Upper lobe of left lung (tissue), 4 donors: ENCODE measurements at regions not wholly inside any gene's neighbourhood (a gene's known extent, or its start where the extent isn't known, plus 50 kb on each side); places are given as distances from the start of the nearest gene placed in this dataset.

Experiments
- EP300 ChIP-seq, 4 donors: sonication (generic); formaldehyde crosslinking; IDR thresholded peaks; one replicate each; pipeline ENCODE4 v1.5.1; 2017; ENCODE audit warnings: antibody characterized with exemption in 4 of 4, control low read depth in 2 of 4
- POLR2A ChIP-seq, 4 donors: fragments of 450-650 bp; IDR thresholded peaks; one replicate each; pipeline ENCODE4 v1.5.1; 2016 to 2017; ENCODE audit warnings: antibody characterized with exemption in 4 of 4, mild to moderate bottlenecking in 2 of 4
- TF ChIP-seq, protein P1 (sequence below), 6 experiments: fragments of 450-650 bp in 4 of 6; fragments of 200-600 bp in 2 of 6; sonication (generic) in 2 of 6; IDR thresholded peaks; one replicate each; pipeline ENCODE4 v1.5.1; 2016 to 2019; ENCODE audit warnings: antibody characterized with exemption in 6 of 6

GRCh38 chr13:99857738-99858137, 113.8 kb downstream of the ZIC5 start:
- no peak for TF ChIP-seq POLR2A (IDR thresholded peaks at IDR 0.05)
- TF ChIP-seq, protein P1, sequence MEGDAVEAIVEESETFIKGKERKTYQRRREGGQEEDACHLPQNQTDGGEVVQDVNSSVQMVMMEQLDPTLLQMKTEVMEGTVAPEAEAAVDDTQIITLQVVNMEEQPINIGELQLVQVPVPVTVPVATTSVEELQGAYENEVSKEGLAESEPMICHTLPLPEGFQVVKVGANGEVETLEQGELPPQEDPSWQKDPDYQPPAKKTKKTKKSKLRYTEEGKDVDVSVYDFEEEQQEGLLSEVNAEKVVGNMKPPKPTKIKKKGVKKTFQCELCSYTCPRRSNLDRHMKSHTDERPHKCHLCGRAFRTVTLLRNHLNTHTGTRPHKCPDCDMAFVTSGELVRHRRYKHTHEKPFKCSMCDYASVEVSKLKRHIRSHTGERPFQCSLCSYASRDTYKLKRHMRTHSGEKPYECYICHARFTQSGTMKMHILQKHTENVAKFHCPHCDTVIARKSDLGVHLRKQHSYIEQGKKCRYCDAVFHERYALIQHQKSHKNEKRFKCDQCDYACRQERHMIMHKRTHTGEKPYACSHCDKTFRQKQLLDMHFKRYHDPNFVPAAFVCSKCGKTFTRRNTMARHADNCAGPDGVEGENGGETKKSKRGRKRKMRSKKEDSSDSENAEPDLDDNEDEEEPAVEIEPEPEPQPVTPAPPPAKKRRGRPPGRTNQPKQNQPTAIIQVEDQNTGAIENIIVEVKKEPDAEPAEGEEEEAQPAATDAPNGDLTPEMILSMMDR (IDR thresholded peaks at IDR 0.05) = no peak
- TF ChIP-seq EP300 (IDR thresholded peaks at IDR 0.05) = no peak
